NOMO-1 treated with DMSO at 0.1 percent for 48 hours (cell line): ENCODE measurements at regions not wholly inside any gene's neighbourhood (a gene's known extent, or its start where the extent isn't known, plus 50 kb on each side); places are given as distances from the start of the nearest gene placed in this dataset.

Experiments used
- DNase-seq: peaks from one replicate; lab custom pipeline; 2025; ENCODE audit not compliant: unreplicated experiment; lab: John Stamatoyannopoulos, UW

DNA sequence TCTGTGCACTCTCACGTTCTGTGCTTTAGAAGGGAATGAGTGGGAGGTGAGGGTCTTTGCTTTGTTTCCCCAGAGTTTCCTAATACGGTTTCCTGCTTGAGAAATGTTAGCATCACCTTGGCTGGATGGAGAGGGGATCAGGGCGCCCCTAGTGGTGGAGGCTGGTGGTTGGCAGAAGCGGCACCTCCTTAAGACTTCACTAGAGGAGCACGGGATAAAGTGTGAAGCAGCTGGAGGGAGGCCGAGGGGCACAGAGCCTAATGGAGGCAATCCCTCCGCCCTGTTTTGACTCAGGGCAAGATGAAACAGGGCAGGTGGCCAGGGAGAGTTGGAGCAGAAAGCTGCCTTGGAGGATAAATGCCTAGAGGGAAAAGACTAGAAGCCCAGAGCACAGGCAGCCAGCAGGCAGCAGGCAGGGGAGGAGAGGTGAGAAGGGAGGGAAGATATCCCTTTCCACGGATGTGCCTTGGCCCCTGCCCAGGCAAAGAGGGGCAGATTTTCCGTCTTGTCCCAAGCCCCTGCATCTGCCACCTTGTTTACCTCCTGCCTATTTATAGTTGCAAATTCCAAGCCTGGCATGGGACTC, 56.0 kb upstream of the BTRC start:
- DNase-seq, result peak; percentile 25

DNA sequence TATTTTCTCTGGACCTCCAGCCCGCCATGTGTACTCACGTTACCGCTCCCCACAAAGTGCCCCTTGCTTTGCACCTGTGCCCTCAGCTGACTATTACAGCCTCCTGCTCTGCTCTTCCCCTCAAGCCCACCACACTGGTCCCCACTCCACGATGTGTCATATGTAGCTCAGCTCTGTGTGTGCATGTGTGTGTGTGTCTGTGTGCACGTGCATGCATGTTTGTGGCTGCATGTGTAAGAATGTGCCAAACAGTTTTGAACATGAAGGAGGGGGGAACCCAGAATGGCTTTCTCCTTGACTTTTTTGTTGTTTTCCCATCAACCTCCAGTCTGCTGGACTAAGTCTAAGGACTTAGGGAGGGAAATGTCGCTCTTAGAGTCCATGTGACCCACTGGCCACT, 54.8 kb upstream of the BTRC start:
- no peak for DNase-seq

DNA sequence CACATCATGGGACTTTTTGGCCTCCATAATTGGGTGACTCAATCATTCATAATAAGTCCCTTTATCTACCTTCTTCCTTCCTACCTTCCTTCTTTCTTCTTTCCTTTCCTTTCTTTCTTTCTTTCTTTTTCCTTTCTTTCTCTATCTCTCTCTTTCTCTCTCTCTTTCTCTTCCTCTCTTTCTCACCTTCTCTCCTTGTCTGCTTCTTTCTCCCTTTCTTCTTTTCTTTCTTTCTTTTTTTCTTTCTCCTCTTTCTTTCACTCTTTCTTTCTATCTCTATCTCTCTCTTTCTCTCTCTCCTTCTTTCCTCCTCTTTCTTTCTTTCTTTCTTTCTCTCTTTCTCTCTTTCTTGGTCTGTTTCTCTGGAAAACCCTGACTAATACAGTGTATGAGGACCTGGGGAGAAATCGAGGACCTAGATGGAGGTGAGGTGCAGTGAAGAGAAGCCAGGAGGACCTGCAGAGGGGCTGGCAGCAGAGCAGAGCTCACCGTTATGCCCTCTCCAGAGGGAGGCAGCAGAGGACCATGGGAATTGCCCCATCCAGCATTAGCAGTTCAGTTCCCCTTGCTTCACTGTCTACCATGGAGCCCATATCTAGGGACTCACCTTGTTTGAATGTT, 52.7 kb upstream of the BTRC start:
- peak; percentile 50 for DNase-seq

- no peak for DNase-seq
Observed at GRCh38 chr10:101303087-101303703, 50.8 kb upstream of the BTRC start.
